Lung (tissue), 11 donors: ENCODE measurements at regions not wholly inside any gene's neighbourhood (a gene's known extent, or its start where the extent isn't known, plus 50 kb on each side); places are given as distances from the start of the nearest gene placed in this dataset.

Experiments used
- ATAC-seq: fragments of 200-7000 bp; cut with Tn5 transposase; one replicate; pipeline ENCODE4 v1.9.1; 2020; ENCODE audit warnings: moderate number of reproducible peaks; ENCODE audit not compliant: insufficient read depth, low FRiP score
- DNase-seq, 3 donors: peaks; one replicate each; pipeline ENCODE4 v3.0.0-alpha.2; 2013 to 2017
- H3K27ac ChIP-seq, 2 donors: one replicate each; pipeline ENCODE4 v1.5.1; 2013; ENCODE audit warnings: mild to moderate bottlenecking in 2 of 2, moderate library complexity in 2 of 2, control low read depth in 1 of 2, inconsistent platforms in 1 of 2, low read depth in 1 of 2, low read length in 1 of 2
- H3K27me3 ChIP-seq, 3 donors: one replicate each; pipeline ENCODE4 v1.5.1; 2013; ENCODE audit warnings: low read length in 2 of 3; ENCODE audit not compliant: control insufficient read depth in 3 of 3, insufficient read depth in 3 of 3
- H3K36me3 ChIP-seq, 4 donors: one replicate each; pipeline ENCODE4 v1.5.1; 2013; ENCODE audit warnings: low read length in 4 of 4, mild to moderate bottlenecking in 1 of 4, moderate library complexity in 1 of 4; ENCODE audit not compliant: control insufficient read depth in 4 of 4, insufficient read depth in 4 of 4
- H3K4me1 ChIP-seq, 5 donors: one replicate each; pipeline ENCODE4 v1.5.1; 2013; ENCODE audit warnings: low read length in 5 of 5, mild to moderate bottlenecking in 2 of 5, moderate library complexity in 1 of 5; ENCODE audit not compliant: control insufficient read depth in 5 of 5, insufficient read depth in 5 of 5
- H3K4me3 ChIP-seq: one replicate; pipeline ENCODE4 v1.5.1; 2013; ENCODE audit warnings: mild to moderate bottlenecking, control low read depth, moderate library complexity
- H3K9ac ChIP-seq, 2 donors: one replicate each; pipeline ENCODE4 v1.5.1; 2013; ENCODE audit warnings: low read length in 2 of 2, control low read depth in 1 of 2; ENCODE audit not compliant: insufficient read depth in 1 of 2
- H3K9me3 ChIP-seq, 4 donors: one replicate each; pipeline ENCODE4 v1.5.1; 2013; ENCODE audit warnings: low read length in 3 of 4, mild to moderate bottlenecking in 1 of 4, moderate library complexity in 1 of 4; ENCODE audit not compliant: control insufficient read depth in 4 of 4, insufficient read depth in 3 of 4
- WGBS, 2 donors: extraction: QIAGEN DNeasy Blood & Tissue Kit; methylation state at CpG; one replicate each; pipeline ENCODE4 v1.1.7; 2013; 5-methylcytosine and 5-hydroxymethylcytosine counted together
- TF ChIP-seq, protein P1 (sequence below): IDR thresholded peaks from 2 replicates; pipeline ENCODE4 v1.5.1; 2012; ENCODE audit warnings: mild to moderate bottlenecking; ENCODE audit errors: control extremely low read depth, extremely low read depth
- donor health status: control.
- donor health status: control.
- donor health status: Bipolar disorder and iron deficiency.
- donor health status: healthy.
- donor health status: DM: yes; HTN: yes; CAD: no.

DNA sequence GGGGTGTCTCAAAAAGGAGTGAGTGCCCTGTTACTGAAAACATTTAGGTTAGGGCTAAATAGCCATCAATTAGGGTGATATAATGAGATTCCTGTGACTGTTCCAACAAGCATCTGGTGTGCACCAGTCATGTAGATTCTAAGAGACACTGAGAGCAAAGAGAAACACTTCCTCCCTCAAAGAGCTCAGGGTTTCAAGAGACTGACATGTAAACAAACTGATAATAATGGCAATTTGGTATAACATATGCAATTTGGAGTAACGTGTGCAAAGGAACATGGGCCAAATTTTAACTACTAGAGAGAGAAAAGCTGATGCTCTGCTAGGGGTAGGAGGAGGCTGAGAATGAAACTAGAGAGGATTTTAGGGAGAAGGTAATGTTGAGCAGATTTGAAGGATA lies 237.1 kb downstream of the BMP4 start:
- DNase-seq, result peak in 2 of 3 donors; percentile 59 to 71

DNA sequence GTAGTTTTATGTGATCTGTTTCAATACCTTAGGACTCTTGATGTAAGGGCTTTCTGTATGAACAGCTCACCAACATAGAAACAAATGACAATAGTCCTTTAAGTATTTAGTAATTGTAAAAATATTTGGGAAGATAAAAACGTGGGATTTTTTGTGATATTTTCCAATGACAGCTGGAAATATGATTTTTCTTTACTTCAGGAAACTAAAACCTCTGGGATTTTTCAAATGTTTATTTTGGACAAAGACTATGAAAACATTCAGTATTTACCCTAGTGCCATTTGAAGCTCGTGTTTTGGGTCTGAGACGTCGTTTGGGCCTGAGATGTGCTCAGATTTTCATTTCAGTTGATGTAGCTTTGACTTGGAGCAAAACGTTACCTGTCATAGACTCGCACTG lies 240.0 kb downstream of the BMP4 start:
- TF ChIP-seq, protein P1, sequence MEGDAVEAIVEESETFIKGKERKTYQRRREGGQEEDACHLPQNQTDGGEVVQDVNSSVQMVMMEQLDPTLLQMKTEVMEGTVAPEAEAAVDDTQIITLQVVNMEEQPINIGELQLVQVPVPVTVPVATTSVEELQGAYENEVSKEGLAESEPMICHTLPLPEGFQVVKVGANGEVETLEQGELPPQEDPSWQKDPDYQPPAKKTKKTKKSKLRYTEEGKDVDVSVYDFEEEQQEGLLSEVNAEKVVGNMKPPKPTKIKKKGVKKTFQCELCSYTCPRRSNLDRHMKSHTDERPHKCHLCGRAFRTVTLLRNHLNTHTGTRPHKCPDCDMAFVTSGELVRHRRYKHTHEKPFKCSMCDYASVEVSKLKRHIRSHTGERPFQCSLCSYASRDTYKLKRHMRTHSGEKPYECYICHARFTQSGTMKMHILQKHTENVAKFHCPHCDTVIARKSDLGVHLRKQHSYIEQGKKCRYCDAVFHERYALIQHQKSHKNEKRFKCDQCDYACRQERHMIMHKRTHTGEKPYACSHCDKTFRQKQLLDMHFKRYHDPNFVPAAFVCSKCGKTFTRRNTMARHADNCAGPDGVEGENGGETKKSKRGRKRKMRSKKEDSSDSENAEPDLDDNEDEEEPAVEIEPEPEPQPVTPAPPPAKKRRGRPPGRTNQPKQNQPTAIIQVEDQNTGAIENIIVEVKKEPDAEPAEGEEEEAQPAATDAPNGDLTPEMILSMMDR, result no peak
- ATAC-seq, result no peak
- H3K36me3 ChIP-seq, result no peaks in the 10 kb centered on the region
- H3K4me3 ChIP-seq, result no peak overlapping the region
- DNase-seq, result peak in 1 of 3 donors; percentile 10
- H3K9ac ChIP-seq, result no peak overlapping the region
- H3K27me3 ChIP-seq, result no peaks in the 10 kb centered on the region
- H3K9me3 ChIP-seq, result no peaks in the 10 kb centered on the region
- 54 to 79% methylated on average over 6 of the region's 6 CpGs for WGBS, 2 donors
- H3K4me1 ChIP-seq, result peaks cover 0 to 27% (median 5%) of the 10 kb centered on the region in 5 donors
- no peak overlapping the region for H3K27ac ChIP-seq

More for the DNA sequence above, 237.1 kb downstream of the BMP4 start:
- TF ChIP-seq, protein P1, result no peak
- Histone ChIP-seq H3K4me1 (peaks cover 0 to 24% (median 5%) of the 10 kb centered on the region in 5 donors), H3K9ac (no peak overlapping the region), H3K9me3 (no peaks in the 10 kb centered on the region), H3K27ac (no peak overlapping the region), H3K4me3 (no peak overlapping the region), H3K36me3 (no peaks in the 10 kb centered on the region), H3K27me3 (no peaks in the 10 kb centered on the region)
- WGBS, 2 donors, result 44 to 51% methylated on average over 1 of the region's 1 CpG
- ATAC-seq, result no peak

DNA sequence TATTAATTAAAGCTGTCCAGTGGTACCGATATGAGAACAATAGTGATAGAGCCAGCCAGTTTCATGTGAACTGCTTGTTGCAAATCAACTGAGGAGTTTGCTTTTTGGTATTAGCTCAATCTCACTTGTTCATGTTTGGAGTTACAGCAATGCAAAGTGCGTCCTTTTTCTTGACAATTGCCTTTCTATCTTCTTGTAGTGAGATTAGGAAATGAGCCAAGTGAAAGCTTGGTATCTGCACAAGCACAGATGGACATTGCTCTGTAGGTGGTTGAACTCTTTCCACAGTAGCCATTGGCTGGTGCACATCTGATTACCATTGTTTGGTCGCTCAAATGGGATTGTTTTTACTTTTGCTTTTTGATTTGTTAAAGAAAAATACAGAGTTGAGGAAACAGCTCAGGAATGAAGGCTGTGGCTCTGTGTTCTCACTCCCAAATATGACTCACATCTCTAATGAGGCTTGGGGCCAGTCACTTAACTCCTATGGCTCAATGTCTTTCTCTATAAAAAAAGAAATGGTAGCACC lies 241.4 kb downstream of the BMP4 start:
- ATAC-seq, result peak; percentile 76
- H3K9ac ChIP-seq, result no peak overlapping the region

More for the DNA sequence above, 241.4 kb downstream of the BMP4 start:
- Histone ChIP-seq H3K4me3 (no peak overlapping the region), H3K27me3 (no peaks in the 10 kb centered on the region), H3K27ac (peak overlapping the region in 1 of 2 donors; percentile 60), H3K4me1 (peaks cover 0 to 27% (median 5%) of the 10 kb centered on the region in 5 donors), H3K9me3 (no peaks in the 10 kb centered on the region), H3K36me3 (no peaks in the 10 kb centered on the region)
- TF ChIP-seq, protein P1, result no peak
- 39 to 43% methylated on average over 3 of the region's 3 CpGs for WGBS, 2 donors
- DNase-seq, result peak in 1 of 3 donors; percentile 31
